CD14-positive monocyte (primary cell): ENCODE measurements at regions not wholly inside any gene's neighbourhood (a gene's known extent, or its start where the extent isn't known, plus 50 kb on each side); places are given as distances from the start of the nearest gene placed in this dataset.

ENCODE experiments used
- DNase-seq, 3 donors: peaks; one replicate each; pipeline ENCODE4 v3.0.0-alpha.2; 2011 to 2022
- H2AFZ ChIP-seq: 2 replicates; pipeline ENCODE4 v1.6.0; 2012; ENCODE audit warnings: mild to moderate bottlenecking, low read depth, low read length, inconsistent platforms; ENCODE audit not compliant: insufficient read depth, poor library complexity, severe bottlenecking
- H3K27ac ChIP-seq, 2 donors: 1 replicate in 1 of 2; 2 replicates in 1 of 2; pipeline ENCODE4 v1.5.1; 2012 to 2013; ENCODE audit warnings: low read length in 2 of 2, control low read depth in 1 of 2, inconsistent platforms in 1 of 2, low read depth in 1 of 2, mild to moderate bottlenecking in 1 of 2
- H3K27me3 ChIP-seq, 2 donors: one replicate each; pipeline versions ENCODE4 v1.6.0 to v1.6.1; 2011 to 2013; ENCODE audit warnings: low read length in 2 of 2; ENCODE audit not compliant: control insufficient read depth in 2 of 2, insufficient read depth in 2 of 2
- H3K36me3 ChIP-seq, 2 donors: replicated peaks in 1 of 2; 1 replicate in 1 of 2; 2 replicates in 1 of 2; pipeline versions ENCODE4 v1.5.1 to v1.6.1; 2012 to 2013; ENCODE audit warnings: low read length in 2 of 2, control low read depth in 1 of 2, inconsistent platforms in 1 of 2, mild to moderate bottlenecking in 1 of 2; ENCODE audit not compliant: insufficient read depth in 2 of 2, control insufficient read depth in 1 of 2
- H3K4me1 ChIP-seq, 2 donors: 1 replicate in 1 of 2; 2 replicates in 1 of 2; pipeline versions ENCODE4 v1.5.1 to v1.6.1; 2012 to 2013; ENCODE audit warnings: low read length in 2 of 2, control low read depth in 1 of 2, inconsistent platforms in 1 of 2, mild to moderate bottlenecking in 1 of 2, moderate library complexity in 1 of 2; ENCODE audit not compliant: insufficient read depth in 2 of 2, control insufficient read depth in 1 of 2
- H3K4me2 ChIP-seq: replicated peaks from 2 replicates; pipeline ENCODE3; 2012; ENCODE audit warnings: low read length, moderate library complexity, mild to moderate bottlenecking; ENCODE audit not compliant: poor library complexity, severe bottlenecking; ENCODE audit errors: extremely low read depth
- H3K4me3 ChIP-seq, 3 experiments: fragments of 200-600 bp in 1 of 3; sonication (generic) in 1 of 3; replicated peaks in 1 of 3; 1 replicate in 2 of 3; 2 replicates in 1 of 3; pipeline ENCODE4 v1.5.1; 2011 to 2013; ENCODE audit warnings: low read length in 3 of 3, mild to moderate bottlenecking in 3 of 3, control low read depth in 2 of 3, low read depth in 2 of 3, inconsistent platforms in 1 of 3, moderate library complexity in 1 of 3
- H3K79me2 ChIP-seq: 2 replicates; pipeline ENCODE4 v1.6.0; 2012; ENCODE audit warnings: mild to moderate bottlenecking, control low read depth, inconsistent platforms, low read length, moderate library complexity; ENCODE audit not compliant: insufficient read depth
- H3K9ac ChIP-seq: 2 replicates; pipeline ENCODE4 v1.6.0; 2017; ENCODE audit warnings: low read length, mild to moderate bottlenecking; ENCODE audit not compliant: insufficient read depth, poor library complexity, severe bottlenecking
- H3K9me3 ChIP-seq, 2 donors: replicated peaks in 1 of 2; 1 replicate in 1 of 2; 2 replicates in 1 of 2; pipeline versions ENCODE4 v1.5.1 to v1.6.1; 2012 to 2013; ENCODE audit warnings: low read length in 2 of 2, control low read depth in 1 of 2; ENCODE audit not compliant: control insufficient read depth in 1 of 2, insufficient read depth in 1 of 2
- H4K20me1 ChIP-seq: 2 replicates; pipeline ENCODE4 v1.6.0; 2012; ENCODE audit warnings: mild to moderate bottlenecking, low read length, control low read depth, moderate library complexity; ENCODE audit not compliant: insufficient read depth
- H3K27ac Mint-ChIP-seq, 7 donors: one replicate each; pipeline ENCODE4 v1.8.0; 2020; ENCODE audit warnings: mild to moderate bottlenecking in 7 of 7, mixed read lengths in 7 of 7, moderate library complexity in 6 of 7, inconsistent platforms in 2 of 7
- H3K27me3 Mint-ChIP-seq, 3 donors: one replicate each; pipeline ENCODE4 v1.8.0; 2021 to 2022; ENCODE audit warnings: low read depth in 3 of 3, mild to moderate bottlenecking in 3 of 3, mixed read lengths in 3 of 3, moderate library complexity in 3 of 3, inconsistent platforms in 1 of 3
- H3K36me3 Mint-ChIP-seq, 2 donors: one replicate each; pipeline ENCODE4 v1.8.0; 2020; ENCODE audit warnings: mixed read lengths in 2 of 2, inconsistent platforms in 1 of 2, mild to moderate bottlenecking in 1 of 2
- H3K4me1 Mint-ChIP-seq: one replicate; pipeline ENCODE4 v1.8.0; 2020; ENCODE audit warnings: mild to moderate bottlenecking, mixed read lengths
- H3K4me3 Mint-ChIP-seq, 2 donors: one replicate each; pipeline ENCODE4 v1.8.0; 2020; ENCODE audit warnings: mild to moderate bottlenecking in 2 of 2, mixed read lengths in 2 of 2, moderate library complexity in 1 of 2
- H3K9me3 Mint-ChIP-seq, 7 donors: one replicate each; pipeline ENCODE4 v1.8.0; 2020 to 2022; ENCODE audit warnings: mixed read lengths in 7 of 7, mild to moderate bottlenecking in 6 of 7, moderate library complexity in 6 of 7, inconsistent platforms in 2 of 7
- WGBS: methylation state at CpG from one replicate; pipeline ENCODE4 v1.1.5; 2013; ENCODE audit warnings: missing lambda C conversion rate; ENCODE audit not compliant: insufficient coverage; 5-methylcytosine and 5-hydroxymethylcytosine counted together
- intact Hi-C, 2 donors: fragments of 100-400 bp; cut with micrococcal nuclease; formaldehyde crosslinking; loops; one replicate each; pipeline versions ENCODE4 v1.15.0 to v1.15.1; 2023
- TF ChIP-seq, protein P1 (sequence below): fragments of 200-600 bp; IDR thresholded peaks from one replicate; pipeline ENCODE4 v1.8.0; 2022; ENCODE audit warnings: antibody characterized with exemption, mild to moderate bottlenecking

DNA sequence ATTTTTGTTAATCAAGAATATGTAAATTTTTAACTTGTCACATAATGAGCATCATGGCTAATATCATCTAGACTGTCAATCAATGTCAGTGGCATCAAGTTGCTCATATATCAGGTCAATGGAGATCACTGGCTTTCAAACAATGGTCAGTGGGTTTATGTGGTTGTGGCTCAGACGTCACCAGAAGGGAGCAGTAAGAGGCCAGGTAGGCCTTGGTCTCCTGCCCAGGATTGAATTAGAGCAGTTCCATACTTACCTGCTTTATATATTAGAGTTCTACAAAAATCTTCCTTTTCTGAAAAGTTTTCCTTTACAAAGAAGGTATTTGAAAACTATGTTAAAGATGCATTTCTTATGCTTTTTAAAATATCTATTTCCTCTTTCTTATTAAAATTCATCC, 206.3 kb upstream of the B3GALT2 start:
- Histone ChIP-seq H3K4me3 (no peak overlapping the region), H3K27me3 (no peaks in the 10 kb centered on the region), H2AFZ (no peak overlapping the region), H4K20me1 (no peaks in the 10 kb centered on the region), H3K27ac (no peak overlapping the region), H3K9me3 (peaks cover 0 to 4% of the 10 kb centered on the region in 2 donors), H3K36me3 (no peaks in the 10 kb centered on the region), H3K4me2 (no peak overlapping the region), H3K9ac (no peak overlapping the region), H3K4me1 (no peaks in the 10 kb centered on the region), H3K79me2 (no peaks in the 10 kb centered on the region)
- H3K27ac Mint-ChIP-seq = no peak overlapping the region
- TF ChIP-seq, protein P1, sequence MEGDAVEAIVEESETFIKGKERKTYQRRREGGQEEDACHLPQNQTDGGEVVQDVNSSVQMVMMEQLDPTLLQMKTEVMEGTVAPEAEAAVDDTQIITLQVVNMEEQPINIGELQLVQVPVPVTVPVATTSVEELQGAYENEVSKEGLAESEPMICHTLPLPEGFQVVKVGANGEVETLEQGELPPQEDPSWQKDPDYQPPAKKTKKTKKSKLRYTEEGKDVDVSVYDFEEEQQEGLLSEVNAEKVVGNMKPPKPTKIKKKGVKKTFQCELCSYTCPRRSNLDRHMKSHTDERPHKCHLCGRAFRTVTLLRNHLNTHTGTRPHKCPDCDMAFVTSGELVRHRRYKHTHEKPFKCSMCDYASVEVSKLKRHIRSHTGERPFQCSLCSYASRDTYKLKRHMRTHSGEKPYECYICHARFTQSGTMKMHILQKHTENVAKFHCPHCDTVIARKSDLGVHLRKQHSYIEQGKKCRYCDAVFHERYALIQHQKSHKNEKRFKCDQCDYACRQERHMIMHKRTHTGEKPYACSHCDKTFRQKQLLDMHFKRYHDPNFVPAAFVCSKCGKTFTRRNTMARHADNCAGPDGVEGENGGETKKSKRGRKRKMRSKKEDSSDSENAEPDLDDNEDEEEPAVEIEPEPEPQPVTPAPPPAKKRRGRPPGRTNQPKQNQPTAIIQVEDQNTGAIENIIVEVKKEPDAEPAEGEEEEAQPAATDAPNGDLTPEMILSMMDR = no peak
- no CpG with 5 or more reads among the region's 1 CpG for WGBS
- DNase-seq = no peak
- H3K36me3 Mint-ChIP-seq = no peaks in the 10 kb centered on the region
- H3K9me3 Mint-ChIP-seq = peaks cover 0 to 13% (median 7%) of the 10 kb centered on the region in 7 donors
- peaks cover 0 to 2% (median 0%) of the 10 kb centered on the region in 3 donors for H3K27me3 Mint-ChIP-seq
- intact Hi-C loops = no loop called here
- H3K4me3 Mint-ChIP-seq = no peak overlapping the region
- no peaks in the 10 kb centered on the region for H3K4me1 Mint-ChIP-seq

DNA sequence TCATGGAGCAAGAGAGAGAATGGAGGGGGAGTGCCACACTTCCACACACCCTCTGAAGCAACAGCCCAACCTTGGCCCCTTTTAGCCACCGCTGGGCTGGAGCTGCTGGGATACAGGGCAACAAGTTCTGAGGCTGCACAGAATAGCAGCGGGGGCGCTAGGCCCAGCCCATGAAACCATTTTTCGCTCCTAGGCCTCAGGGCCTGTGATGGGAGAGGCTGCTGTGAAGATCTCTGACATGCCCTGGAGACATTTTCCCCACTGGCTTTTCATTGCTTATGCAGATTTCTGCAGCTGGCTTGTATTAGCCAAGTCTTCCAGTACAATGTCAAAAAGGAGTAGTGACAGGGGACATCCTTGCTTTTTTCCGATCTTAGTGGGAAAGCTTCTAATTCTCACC, 202.3 kb upstream of the B3GALT2 start:
- TF ChIP-seq, protein P1 = no peak
- Histone ChIP-seq H4K20me1 (no peaks in the 10 kb centered on the region), H3K79me2 (no peaks in the 10 kb centered on the region), H3K27me3 (no peaks in the 10 kb centered on the region), H3K9ac (no peak overlapping the region), H3K36me3 (no peaks in the 10 kb centered on the region), H3K4me1 (no peaks in the 10 kb centered on the region), H3K4me3 (no peak overlapping the region), H3K27ac (no peak overlapping the region), H3K4me2 (no peak overlapping the region), H3K9me3 (no peaks in the 10 kb centered on the region), H2AFZ (no peak overlapping the region)
- no peak for DNase-seq
- 86% methylated on average over 3 of the region's 5 CpGs for WGBS
- Mint-ChIP-seq H3K27ac (no peak overlapping the region), H3K4me3 (no peak overlapping the region), H3K4me1 (no peaks in the 10 kb centered on the region), H3K36me3 (no peaks in the 10 kb centered on the region), H3K27me3 (peaks cover 0 to 2% (median 2%) of the 10 kb centered on the region in 3 donors), H3K9me3 (peaks cover 0 to 17% (median 5%) of the 10 kb centered on the region in 7 donors)
- intact Hi-C loops = no loop called here
